A549 (cell line): ENCODE measurements at regions not wholly inside any gene's neighbourhood (a gene's known extent, or its start where the extent isn't known, plus 50 kb on each side); places are given as distances from the start of the nearest gene placed in this dataset.

ENCODE experiments used
- BHLHE40 ChIP-seq: IDR thresholded peaks from 2 replicates; pipeline ENCODE4 v1.6.1; 2012; ENCODE audit warnings: low read depth, low read length, inconsistent platforms
- CHD4 ChIP-seq: fragments of 200-600 bp; sonication (generic); IDR thresholded peaks from 2 replicates; pipeline ENCODE4 v1.6.1; 2016; ENCODE audit warnings: antibody characterized with exemption, mild to moderate bottlenecking, borderline replicate concordance
- CTCF ChIP-seq: fragments of >200 bp; sonication (Bioruptor Twin); formaldehyde crosslinking; IDR thresholded peaks from 3 replicates; pipeline ENCODE4 v1.5.1; 2016
- HOXA7 ChIP-seq: fragments of 250-450 bp; sonication (Bioruptor Pico); IDR thresholded peaks from 2 replicates; pipeline ENCODE4 v1.5.0; 2020; ENCODE audit warnings: mild to moderate bottlenecking, moderate library complexity
- KDM1A ChIP-seq: fragments of 200-600 bp; sonication (generic); IDR thresholded peaks from 2 replicates; pipeline ENCODE4 v1.6.1; 2016; ENCODE audit warnings: low read depth, mild to moderate bottlenecking
- MAFK ChIP-seq: fragments of 450-650 bp; IDR thresholded peaks from 2 replicates; pipeline ENCODE4 v1.6.1; 2014; ENCODE audit not compliant: partially characterized antibody
- MAX ChIP-seq: IDR thresholded peaks from 2 replicates; pipeline ENCODE4 v1.6.1; 2012
- NFE2L2 ChIP-seq: fragments of 150-350 bp; conservative IDR thresholded peaks from 2 replicates; pipeline ENCODE4 v1.6.1; 2014; ENCODE audit warnings: low read length
- SMC3 ChIP-seq: fragments of >200 bp; sonication (Bioruptor Twin); formaldehyde crosslinking; IDR thresholded peaks from 3 replicates; pipeline ENCODE4 v1.6.1; 2018; ENCODE audit warnings: inconsistent platforms

- TF ChIP-seq CTCF (no peak), MAX (no peak), KDM1A (no peak), NFE2L2 (no peak), SMC3 (no peak), CHD4 (no peak), BHLHE40 (no peak), MAFK (no peak), HOXA7 (CRISPR knock-in tag) (no peak)
Observed at GRCh38 chr10:60718886-60719285, 59.4 kb upstream of the CDK1 start.
